GM23338 (cell line): ENCODE measurements at regions not wholly inside any gene's neighbourhood (a gene's known extent, or its start where the extent isn't known, plus 50 kb on each side); places are given as distances from the start of the nearest gene placed in this dataset.

Experiments used
- CREB1 ChIP-seq: fragments of 250-450 bp; sonication (Bioruptor Pico); IDR thresholded peaks from 2 replicates; pipeline ENCODE4 v1.5.0; 2020; ENCODE audit warnings: low read depth, mild to moderate bottlenecking, moderate library complexity
- CTCF ChIP-seq, 2 experiments: fragments of 200-600 bp in 1 of 2; sonication (generic) in 1 of 2; conservative IDR thresholded peaks; 2 replicates each; pipeline versions ENCODE4 v1.5.1 to v1.6.1; 2016 to 2017; ENCODE audit warnings: antibody characterized with exemption in 2 of 2, low read depth in 2 of 2, mild to moderate bottlenecking in 2 of 2, moderate library complexity in 1 of 2
- ETS1 ChIP-seq: IDR thresholded peaks from 2 replicates; pipeline ENCODE4 v1.6.1; 2016; ENCODE audit warnings: antibody characterized with exemption
- EZH2 ChIP-seq: fragments of 200-600 bp; sonication (generic); IDR thresholded peaks from one replicate; pipeline ENCODE4 v1.8.0; 2017; ENCODE audit warnings: antibody characterized with exemption, mild to moderate bottlenecking, low read depth; ENCODE audit not compliant: unreplicated experiment
- EZH2phosphoT487 ChIP-seq: fragments of 200-600 bp; sonication (generic); IDR thresholded peaks from one replicate; pipeline ENCODE4 v1.8.1; 2018; ENCODE audit warnings: antibody characterized with exemption; ENCODE audit not compliant: unreplicated experiment
- JUNB ChIP-seq: IDR thresholded peaks from one replicate; pipeline ENCODE4 v1.6.1; 2016; ENCODE audit warnings: antibody characterized with exemption; ENCODE audit not compliant: unreplicated experiment
- NANOG ChIP-seq: IDR thresholded peaks from 2 replicates; pipeline ENCODE4 v1.6.1; 2016; ENCODE audit warnings: antibody characterized with exemption, borderline replicate concordance
- POLR2AphosphoS5 ChIP-seq: IDR thresholded peaks from 2 replicates; pipeline ENCODE4 v1.6.1; 2016; ENCODE audit warnings: antibody characterized with exemption, low read depth
- REST ChIP-seq: IDR thresholded peaks from one replicate; pipeline ENCODE4 v1.6.1; 2018; ENCODE audit warnings: antibody characterized with exemption; ENCODE audit not compliant: unreplicated experiment
- STAT1 ChIP-seq: IDR thresholded peaks from one replicate; pipeline ENCODE4 v1.6.1; 2016; ENCODE audit warnings: antibody characterized with exemption; ENCODE audit not compliant: unreplicated experiment
- ZNF114 ChIP-seq: fragments of 250-450 bp; sonication (Bioruptor Pico); IDR thresholded peaks from 2 replicates; pipeline ENCODE4 v1.5.0; 2020; ENCODE audit warnings: mild to moderate bottlenecking, moderate library complexity
- ZNF331 ChIP-seq: fragments of 250-450 bp; sonication (Bioruptor Pico); IDR thresholded peaks from 2 replicates; pipeline ENCODE4 v1.5.0; 2020; ENCODE audit warnings: low read depth, mild to moderate bottlenecking, moderate library complexity
- ZNF462 ChIP-seq: fragments of 250-450 bp; sonication (Bioruptor Pico); IDR thresholded peaks from 2 replicates; pipeline ENCODE4 v1.5.0; 2020; ENCODE audit warnings: mild to moderate bottlenecking, moderate library complexity

GRCh38 chr7:1325246-1325645 is 92.6 kb downstream of the UNCX start:
- no peak for TF ChIP-seq EZH2phosphoT487
- no peak for TF ChIP-seq POLR2AphosphoS5
- TF ChIP-seq CTCF (conservative IDR thresholded peaks at IDR 0.05; ENCODE audit: low read depth in 2 of 2): no peak
- TF ChIP-seq ZNF331 (CRISPR knock-in tag): no peak
- TF ChIP-seq EZH2: no peak
- no peak for TF ChIP-seq REST
- TF ChIP-seq STAT1: no peak
- no peak for TF ChIP-seq ZNF114 (CRISPR knock-in tag)
- no peak for TF ChIP-seq CREB1
- no peak for TF ChIP-seq JUNB
- TF ChIP-seq NANOG: no peak
- TF ChIP-seq ETS1: no peak
- no peak for TF ChIP-seq ZNF462 (CRISPR knock-in tag)
